ENCODE measurements at regions not wholly inside any gene's neighbourhood (a gene's known extent, or its start where the extent isn't known, plus 50 kb on each side); places are given as distances from the start of the nearest gene placed in this dataset.

DNA sequence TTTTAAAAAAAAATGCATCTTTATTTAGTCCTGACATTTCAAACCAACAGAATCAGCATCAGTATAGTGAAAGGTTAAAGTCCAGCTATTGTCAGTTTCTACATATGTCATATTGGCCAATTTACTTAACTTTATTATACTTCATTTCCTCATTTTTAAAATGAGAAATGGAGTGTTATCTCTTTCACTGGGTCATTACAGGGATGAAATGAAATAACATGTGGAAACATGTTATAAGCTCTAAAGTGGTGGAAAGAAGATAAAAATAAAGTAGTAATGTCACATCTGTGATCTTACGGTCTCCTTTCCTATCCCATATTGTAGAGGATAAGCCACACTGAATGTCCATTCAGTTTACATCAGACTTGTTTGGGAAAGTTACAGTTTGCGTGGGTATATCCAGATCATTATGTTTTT lies 780.1 kb downstream of the TUSC7 start:
- in situ Hi-C loops (cut with MboI; ENCODE audit: low pct_unique_long_range_greater_than_20kb, low sequenced_read_pairs): no loop called here

DNA sequence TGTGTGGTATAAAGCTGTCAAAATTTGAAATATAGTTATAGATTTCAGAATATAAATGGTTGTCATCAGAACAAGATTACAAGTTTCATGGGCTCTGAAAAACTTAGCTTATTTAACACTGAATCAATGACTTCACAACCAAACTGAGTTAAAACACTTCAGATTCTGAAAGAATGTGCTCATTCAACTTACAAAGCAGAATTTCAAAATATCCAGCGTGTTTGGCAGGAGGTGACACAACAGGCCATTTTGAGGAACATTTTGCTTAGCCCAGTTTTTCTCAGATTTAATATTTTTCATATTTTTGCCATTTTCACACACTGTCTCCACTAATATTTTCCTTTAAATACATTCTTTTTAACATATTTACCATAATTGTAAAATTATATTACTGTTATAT lies 781.1 kb downstream of the TUSC7 start:
- DNase-seq: no peak
- in situ Hi-C loops (cut with MboI; ENCODE audit: low pct_unique_long_range_greater_than_20kb, low sequenced_read_pairs): no loop called here

More for the DNA sequence above, 780.1 kb downstream of the TUSC7 start:
- no peak for DNase-seq

DNA sequence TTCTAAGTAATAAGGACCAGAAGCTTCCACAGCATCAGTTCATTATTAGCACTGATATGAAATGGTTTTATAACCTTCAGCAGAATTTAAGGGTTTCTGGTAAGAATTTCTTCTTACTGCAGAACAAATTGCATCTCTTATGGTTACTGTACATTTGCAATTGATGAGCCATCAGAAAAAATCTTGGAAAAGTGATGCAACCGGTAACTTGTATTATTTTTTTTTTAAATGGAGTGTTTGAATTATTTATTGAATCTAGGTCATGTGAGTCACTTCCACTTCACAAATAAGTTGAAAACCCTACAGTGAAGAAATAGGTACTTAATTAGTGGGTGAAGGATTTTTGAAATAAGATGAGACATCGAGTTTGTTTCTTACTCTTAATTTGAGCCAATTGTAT lies 786.0 kb downstream of the TUSC7 start:
- in situ Hi-C loops (cut with MboI; ENCODE audit: low pct_unique_long_range_greater_than_20kb, low sequenced_read_pairs): no loop called here
- DNase-seq: no peak

DNA sequence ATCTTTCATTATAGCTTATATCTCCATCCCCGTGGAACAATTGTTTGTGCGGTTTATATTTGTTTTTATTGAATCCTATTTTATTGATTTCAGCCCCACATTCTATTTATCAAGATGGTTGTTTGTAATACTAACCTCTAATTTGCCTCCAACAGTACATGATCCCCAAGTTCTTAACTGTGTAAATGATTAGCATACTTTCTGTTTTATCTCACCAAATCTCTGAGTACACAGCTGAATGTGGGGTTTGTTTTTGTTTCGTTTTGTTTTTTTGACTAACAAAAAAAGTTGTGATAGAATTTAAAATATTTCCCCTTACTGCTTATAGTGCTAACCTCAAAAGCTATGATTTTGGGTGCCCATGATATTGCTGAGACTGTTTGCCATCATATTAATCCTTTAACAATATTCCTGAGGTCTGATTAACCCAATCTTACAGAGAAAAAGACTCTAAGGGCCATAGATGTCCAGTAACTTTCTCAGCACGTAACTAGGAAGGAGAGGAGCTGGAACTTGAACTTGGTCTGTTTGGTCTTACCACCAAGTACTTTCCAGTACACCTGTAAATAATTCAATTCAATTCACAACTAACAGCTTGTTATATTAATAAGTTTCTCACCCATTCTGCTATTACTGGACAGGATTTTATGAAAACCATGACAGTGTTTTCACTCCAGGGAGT lies 789.8 kb downstream of the TUSC7 start:
- no peak for DNase-seq
- in situ Hi-C loops (cut with MboI; ENCODE audit: low pct_unique_long_range_greater_than_20kb, low sequenced_read_pairs): no loop called here

DNA sequence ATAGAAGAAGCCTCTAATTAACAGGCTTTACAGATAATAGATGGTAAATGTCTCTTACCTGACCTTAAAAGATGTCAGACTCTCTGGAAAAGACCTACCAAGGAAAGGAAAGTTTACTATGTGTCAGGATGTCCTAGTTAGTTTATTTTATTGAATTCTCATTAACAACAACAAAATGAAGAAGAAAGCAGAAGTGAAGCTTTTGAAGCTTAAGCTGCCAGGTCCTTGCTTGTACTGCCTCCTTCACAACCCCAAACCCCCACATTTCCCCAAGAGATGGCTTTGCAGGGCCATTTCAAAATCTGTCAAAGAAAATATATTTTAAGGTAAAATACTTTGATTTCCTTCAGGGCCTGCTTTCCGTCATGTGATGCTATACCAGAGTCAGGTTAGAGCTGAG lies 798.4 kb downstream of the TUSC7 start:
- in situ Hi-C loops (cut with MboI; ENCODE audit: low pct_unique_long_range_greater_than_20kb, low sequenced_read_pairs): no loop called here
- no peak for DNase-seq

DNA sequence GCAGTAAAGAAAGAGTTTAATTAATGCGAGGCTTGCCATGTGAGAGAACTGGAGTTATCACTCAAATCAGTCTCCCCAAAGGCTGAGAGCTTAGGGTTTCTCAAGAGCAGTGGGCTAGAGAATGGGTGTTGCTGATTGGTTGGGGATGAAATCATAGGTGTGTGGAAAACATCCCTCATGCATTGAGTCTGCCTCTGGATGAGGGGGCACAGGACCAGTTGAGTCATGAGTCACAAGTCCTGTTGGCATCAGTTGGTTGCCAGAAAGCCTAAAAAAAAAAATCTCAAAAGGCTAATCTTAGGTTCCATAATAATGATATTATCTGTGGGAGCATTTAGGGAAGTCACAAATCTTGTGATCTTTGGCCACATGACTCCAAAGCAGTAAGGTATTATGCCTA lies 800.3 kb downstream of the TUSC7 start:
- in situ Hi-C loops (cut with MboI; ENCODE audit: low pct_unique_long_range_greater_than_20kb, low sequenced_read_pairs): no loop called here
- no peak for DNase-seq

DNA sequence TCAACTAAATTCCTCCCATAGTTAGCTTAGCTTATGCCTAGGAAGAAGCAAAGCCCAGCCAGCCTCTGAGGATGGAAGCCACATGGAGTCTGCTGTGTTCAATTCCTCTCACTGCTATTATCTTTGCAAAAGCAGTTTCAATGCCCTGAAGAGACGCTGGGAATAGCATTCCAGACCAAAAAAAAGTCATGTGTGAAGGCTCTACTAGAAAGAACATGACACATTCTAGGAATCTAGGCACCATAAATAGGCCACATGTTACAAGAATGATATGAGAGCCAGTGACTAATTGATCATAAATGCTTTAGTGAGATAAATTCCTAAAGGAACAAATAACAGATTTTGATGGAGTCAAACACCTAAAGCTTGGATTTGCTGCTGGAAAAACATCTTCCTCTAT lies 800.8 kb downstream of the TUSC7 start:
- no peak for DNase-seq
- in situ Hi-C loops (cut with MboI; ENCODE audit: low pct_unique_long_range_greater_than_20kb, low sequenced_read_pairs): no loop called here

DNA sequence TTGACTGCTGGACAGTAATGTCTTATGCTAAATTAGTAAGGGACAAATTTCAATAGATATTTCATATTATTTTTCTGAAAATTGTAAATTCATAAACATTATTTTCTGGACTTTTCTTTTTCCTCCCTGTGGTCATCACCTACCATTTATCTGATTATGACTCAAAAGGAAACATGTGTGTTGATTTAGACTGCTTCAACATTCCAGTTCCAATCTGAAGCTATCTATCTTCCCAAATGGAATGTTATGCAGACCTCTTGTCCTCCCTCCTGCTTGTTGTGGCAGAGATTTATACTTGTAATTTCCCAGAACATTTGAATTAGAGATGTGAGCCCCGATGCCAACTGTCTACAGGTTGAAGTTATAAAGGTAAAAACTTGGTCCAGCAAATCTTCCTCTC lies 803.4 kb downstream of the TUSC7 start:
- in situ Hi-C loops (cut with MboI; ENCODE audit: low pct_unique_long_range_greater_than_20kb, low sequenced_read_pairs): no loop called here
- DNase-seq: no peak

DNA sequence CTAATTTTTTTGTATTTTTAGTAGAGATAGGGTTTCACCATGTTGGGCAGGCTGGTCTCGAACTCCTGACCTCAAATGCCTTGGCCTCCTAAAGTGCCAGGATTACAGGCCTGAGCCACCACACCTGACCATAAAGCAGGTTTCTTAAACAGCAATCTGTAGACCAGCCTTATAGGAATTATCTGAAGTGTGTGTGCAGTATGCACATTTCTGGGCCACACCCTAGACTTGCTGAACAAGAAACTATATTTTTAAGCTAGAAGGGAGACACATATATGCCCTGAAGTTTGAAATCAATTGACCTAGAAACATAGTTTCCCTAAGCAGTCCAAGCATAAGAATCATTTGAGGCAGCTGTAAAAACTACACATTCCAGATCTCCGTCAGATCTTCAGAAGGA lies 805.7 kb downstream of the TUSC7 start:
- in situ Hi-C loops (cut with MboI; ENCODE audit: low pct_unique_long_range_greater_than_20kb, low sequenced_read_pairs): no loop called here
- DNase-seq: no peak

DNA sequence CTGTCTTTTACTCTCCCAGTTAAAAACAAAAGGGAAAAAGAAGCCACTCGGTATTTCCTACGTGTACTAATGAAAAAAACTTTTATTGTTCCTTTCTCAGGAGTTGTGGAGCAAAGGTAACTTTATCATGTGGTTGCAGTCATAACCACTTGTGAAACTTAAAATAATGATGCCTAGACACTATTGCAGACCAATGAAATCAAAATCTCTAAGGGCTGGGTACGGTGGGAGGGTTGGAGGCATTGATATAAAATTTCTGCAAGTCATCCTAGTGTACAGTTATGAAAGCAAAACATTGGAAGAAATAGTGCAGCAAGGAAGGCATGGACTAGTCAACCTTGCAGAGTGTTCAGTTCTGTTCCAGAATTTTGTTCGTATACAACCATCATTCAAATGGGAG lies 808.8 kb downstream of the TUSC7 start:
- in situ Hi-C loops (cut with MboI; ENCODE audit: low pct_unique_long_range_greater_than_20kb, low sequenced_read_pairs): no loop called here
- DNase-seq: no peak

DNA sequence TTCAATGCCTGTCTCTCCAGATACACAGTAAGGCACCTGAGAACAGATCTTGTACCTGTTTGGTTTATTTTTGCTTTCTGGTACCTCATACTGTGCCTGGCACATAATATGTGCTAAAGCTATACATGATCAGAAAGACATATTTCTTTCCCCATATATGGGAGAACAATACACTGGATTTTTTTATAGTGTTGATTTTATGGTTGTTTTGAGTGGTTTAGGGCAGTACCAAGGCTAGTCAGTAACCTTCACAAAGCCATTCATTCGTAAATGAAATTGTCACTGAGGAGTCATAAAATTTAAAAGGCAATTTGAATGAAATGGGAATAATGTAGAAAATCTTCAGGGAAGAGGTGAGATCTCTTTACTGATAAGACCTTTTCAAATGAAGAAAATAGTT lies 810.2 kb downstream of the TUSC7 start:
- in situ Hi-C loops (cut with MboI; ENCODE audit: low pct_unique_long_range_greater_than_20kb, low sequenced_read_pairs): no loop called here

DNA sequence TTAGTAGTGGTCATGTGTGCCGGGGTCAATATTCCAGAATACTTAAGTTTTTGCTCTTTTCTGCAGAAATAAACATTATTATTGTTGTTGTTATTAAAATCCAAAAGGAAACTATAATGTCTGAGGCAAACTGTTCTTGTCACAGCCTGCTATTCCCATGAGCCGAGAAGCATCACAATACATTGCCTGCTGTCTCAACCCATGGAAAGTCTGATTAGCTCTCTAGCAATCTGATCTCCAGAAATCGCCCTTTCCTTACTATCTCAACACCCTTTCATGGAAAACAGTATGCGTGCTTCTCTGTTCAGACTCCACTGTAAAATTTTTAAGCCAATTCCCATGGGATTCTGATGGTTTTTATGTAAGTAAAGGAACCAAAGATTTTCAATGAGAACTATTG lies 811.0 kb downstream of the TUSC7 start:
- DNase-seq: no peak
- in situ Hi-C loops (cut with MboI; ENCODE audit: low pct_unique_long_range_greater_than_20kb, low sequenced_read_pairs): no loop called here

More for the DNA sequence above, 810.2 kb downstream of the TUSC7 start:
- DNase-seq: no peak

DNA sequence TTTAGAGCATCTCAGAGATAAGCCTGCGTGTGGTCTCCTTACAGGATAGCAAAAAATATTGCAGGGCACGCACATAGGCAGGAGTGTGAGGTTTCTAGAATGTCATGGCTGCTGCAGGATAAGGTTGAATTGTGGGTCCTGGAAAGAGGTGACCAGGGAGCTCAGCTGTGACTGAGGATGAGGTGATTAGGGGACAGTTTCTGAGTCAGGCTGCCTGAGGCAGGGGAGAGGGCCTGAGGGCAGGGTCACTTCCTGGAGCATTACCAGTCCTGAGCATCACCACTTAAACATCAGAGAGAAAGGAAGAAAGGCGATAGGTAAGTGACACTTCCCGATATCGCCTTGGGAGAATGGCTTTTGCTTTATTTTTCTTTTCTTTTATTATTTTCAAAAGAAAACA lies 813.8 kb downstream of the TUSC7 start:
- no peak for DNase-seq
- in situ Hi-C loops (cut with MboI; ENCODE audit: low pct_unique_long_range_greater_than_20kb, low sequenced_read_pairs): no loop called here

DNA sequence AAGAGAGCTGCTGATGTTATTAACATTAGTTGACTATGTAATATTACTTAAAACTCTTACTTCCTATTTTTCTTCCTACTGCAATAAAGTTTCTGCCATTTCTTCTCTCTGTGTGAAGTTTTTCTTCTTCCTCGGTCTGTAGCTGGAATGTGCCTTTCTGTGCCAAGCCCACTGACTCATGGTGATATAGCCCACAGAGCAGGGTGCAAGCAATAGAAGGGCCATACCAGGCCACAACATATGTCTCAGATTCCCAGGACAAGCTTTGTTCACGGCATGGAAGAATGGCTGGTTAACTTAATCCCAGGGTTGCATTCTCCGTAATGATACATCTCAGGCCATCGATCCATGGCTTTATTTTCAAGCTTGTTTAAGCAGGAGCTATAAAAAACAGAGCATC lies 815.3 kb downstream of the TUSC7 start:
- DNase-seq: no peak

DNA sequence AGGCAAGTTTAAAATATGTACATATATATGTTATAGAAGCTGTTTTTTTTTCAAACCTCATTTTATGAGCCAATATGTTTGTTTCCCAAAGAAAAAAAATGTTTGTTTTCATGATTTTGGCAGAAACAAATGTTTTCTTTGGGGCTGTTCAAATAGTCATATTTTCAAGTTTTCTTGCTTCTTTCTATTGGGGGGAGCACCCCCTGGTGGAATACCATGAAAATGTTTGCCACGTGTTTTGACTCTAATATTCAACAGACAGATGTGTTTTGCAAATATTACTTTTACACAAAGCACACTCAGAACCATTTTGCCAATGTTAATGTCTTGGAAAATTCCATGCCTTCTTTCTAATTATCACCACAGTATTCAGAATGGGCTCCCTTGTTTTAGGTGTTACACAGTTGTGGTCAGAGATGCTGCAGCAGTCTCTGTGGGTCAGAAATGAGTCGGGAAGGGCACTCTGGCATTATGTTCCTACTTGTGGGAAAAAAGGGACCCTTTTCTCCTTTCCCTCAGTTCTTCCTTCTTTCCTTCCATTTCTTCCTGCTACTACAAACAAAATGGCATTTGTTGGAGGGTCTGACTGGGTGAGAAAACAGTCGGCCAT lies 817.0 kb downstream of the TUSC7 start:
- in situ Hi-C loops (cut with MboI; ENCODE audit: low pct_unique_long_range_greater_than_20kb, low sequenced_read_pairs): no loop called here

More for the DNA sequence above, 815.3 kb downstream of the TUSC7 start:
- in situ Hi-C loops (cut with MboI; ENCODE audit: low pct_unique_long_range_greater_than_20kb, low sequenced_read_pairs): no loop called here

DNA sequence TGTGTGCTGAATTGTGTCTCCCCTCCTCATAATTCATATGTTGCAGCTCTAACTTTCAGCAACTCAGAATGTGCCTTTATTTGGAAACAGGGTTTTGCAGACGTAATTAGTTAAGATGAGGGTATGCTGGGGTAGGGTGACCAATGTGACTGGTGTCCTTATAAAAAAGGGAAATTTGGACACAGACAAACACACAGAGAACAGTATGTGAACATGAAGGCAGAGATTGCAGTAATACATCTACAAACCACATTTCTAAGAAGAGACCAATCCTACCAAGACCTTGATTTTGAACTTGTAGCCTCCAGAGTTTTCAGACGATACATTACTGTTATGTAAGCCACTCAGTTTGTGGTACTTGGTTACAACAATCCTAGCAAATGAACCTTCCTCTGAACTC lies 817.8 kb downstream of the TUSC7 start:
- in situ Hi-C loops (cut with MboI; ENCODE audit: low pct_unique_long_range_greater_than_20kb, low sequenced_read_pairs): no loop called here

More for the DNA sequence above, 817.0 kb downstream of the TUSC7 start:
- DNase-seq: peak; percentile 40

DNA sequence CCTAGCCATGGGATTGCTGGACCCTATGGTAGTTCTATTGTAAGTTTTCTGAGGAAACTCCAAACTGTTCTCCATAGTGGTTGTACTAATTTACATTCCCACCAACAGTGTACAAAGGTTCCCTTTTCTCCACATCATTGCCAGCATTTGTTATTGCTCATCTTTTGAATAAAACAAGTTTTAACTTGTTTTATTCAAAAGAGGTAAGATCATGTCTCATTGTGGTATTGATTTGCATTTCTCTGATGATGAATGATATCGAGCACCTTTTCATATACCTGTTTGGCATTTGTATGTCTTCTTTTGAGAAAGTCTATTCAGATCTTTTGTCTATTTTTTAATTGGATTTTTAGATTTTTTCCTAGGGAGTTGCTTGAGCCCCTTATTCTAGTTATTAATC lies 819.1 kb downstream of the TUSC7 start:
- no peak for DNase-seq
- in situ Hi-C loops (cut with MboI; ENCODE audit: low pct_unique_long_range_greater_than_20kb, low sequenced_read_pairs): no loop called here

More for the DNA sequence above, 817.8 kb downstream of the TUSC7 start:
- DNase-seq: no peak

DNA sequence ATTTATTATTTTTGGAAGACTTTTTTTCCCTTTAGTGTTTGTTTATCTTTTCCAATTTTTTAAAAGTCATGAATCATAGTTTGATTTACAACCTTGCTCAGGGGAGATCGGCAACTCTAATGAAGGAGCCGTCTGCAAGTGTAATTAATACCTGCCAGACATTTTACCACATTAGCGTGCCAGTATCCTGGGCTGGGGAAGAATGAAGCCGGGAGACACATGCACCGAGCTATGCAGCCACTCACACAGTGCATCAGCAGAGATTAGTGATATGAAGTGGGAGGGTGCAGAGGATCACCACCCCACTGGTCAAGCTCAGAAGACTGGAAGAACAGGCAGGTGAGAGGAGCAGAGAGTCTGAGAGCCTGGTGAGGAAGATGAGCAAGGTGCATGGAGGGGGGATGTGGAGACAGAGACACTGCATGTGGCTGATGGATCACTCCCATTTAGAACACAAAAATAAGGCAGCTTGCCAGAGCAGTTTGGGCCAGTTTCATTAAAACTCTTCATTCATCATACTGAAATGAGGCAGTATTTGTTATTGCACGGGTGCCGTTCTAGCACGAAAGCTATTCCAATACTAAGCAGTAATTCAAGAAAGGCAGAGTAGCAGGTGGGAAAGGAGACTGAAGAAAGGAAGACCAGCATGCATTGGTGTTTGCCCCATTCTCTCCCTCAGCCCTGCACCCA lies 821.6 kb downstream of the TUSC7 start:
- in situ Hi-C loops (cut with MboI; ENCODE audit: low pct_unique_long_range_greater_than_20kb, low sequenced_read_pairs): no loop called here

DNA sequence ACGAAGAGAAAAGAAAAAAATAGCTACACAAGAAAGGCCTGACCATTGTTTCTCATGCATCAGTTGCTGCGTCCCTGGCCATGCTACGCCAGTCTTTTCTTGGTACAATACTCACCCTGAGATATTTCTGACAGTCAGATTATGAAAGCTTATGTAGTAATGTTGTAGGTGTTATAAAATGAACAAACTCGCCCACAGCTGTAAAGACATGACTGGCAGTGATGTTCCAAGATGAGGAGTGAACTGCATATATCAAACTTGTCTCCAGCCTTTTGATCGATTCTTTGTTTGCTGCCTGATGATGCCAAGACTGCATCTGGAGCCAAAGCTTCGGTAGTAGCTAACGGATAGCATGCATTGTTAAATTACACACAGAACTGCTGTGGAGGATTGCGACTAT lies 822.7 kb downstream of the TUSC7 start:
- in situ Hi-C loops (cut with MboI; ENCODE audit: low pct_unique_long_range_greater_than_20kb, low sequenced_read_pairs): no loop called here
- DNase-seq: no peak

More for the DNA sequence above, 821.6 kb downstream of the TUSC7 start:
- DNase-seq: no peak

DNA sequence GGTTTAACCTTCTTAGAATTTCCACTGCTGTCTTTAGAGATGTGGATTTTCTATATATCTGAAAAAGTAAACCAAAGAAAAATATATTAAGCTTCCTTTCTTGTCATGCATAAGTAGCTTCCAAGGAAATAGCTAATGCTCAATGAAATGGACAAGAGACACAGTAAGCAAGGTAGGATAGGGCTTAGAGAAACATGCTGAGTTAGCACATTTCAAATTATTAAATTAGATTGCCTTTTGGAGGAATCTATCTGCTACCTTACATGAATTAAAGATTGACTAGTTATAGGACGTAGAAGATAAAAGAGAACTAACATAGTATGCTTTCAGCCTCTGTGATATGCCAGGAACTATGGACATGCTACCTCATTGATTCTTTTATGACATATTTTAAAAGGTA lies 824.6 kb downstream of the TUSC7 start:
- in situ Hi-C loops (cut with MboI; ENCODE audit: low pct_unique_long_range_greater_than_20kb, low sequenced_read_pairs): no loop called here
- no peak for DNase-seq

Measured in KBM-7 (cell line).